Panc1 (cell line): ENCODE measurements at regions not wholly inside any gene's neighbourhood (a gene's known extent, or its start where the extent isn't known, plus 50 kb on each side); places are given as distances from the start of the nearest gene placed in this dataset.

Experiments used
- ATAC-seq: fragments of 200-7000 bp; cut with Tn5 transposase; 2 replicates; pipeline ENCODE4 v1.9.1; 2020; ENCODE audit warnings: mild to moderate bottlenecking, moderate library complexity
- BruUV-seq: library from RNA; stranded (reverse); fragments of 400-500 nt; replicated peaks from 2 replicates; lab custom pipeline; 2021; lab: Mats Ljungman, UMichigan
- CTCF ChIA-PET: fragments of 300-600 bp; sonication (Branson Sonifier 250); formaldehyde crosslinking; loops from one replicate; lab custom pipeline; 2022; ENCODE audit warnings: antibody characterized with exemption; lab: Charles Lee
- POLR2A ChIA-PET: fragments of 300-600 bp; sonication (Branson Sonifier 250); formaldehyde crosslinking; loops from one replicate; lab custom pipeline; 2022; ENCODE audit warnings: antibody characterized with exemption; lab: Charles Lee
- DNase-seq: peaks from one replicate; pipeline ENCODE4 v3.0.0-alpha.2; 2010; ENCODE audit warnings: low read depth, low spot score
- H3K27ac ChIP-seq: 2 replicates; pipeline ENCODE4 v1.5.1; 2011; ENCODE audit warnings: mild to moderate bottlenecking, low read length, inconsistent platforms
- H3K27me3 ChIP-seq: fragments of 200-500 bp; sonication (Bioruptor generic); 2 replicates; pipeline ENCODE4 v1.6.0; 2014; ENCODE audit warnings: low read length, inconsistent platforms; ENCODE audit not compliant: control insufficient read depth, insufficient read depth
- H3K36me3 ChIP-seq: fragments of 200-500 bp; sonication (Bioruptor generic); 2 replicates; pipeline ENCODE4 v1.5.1; 2014; ENCODE audit warnings: inconsistent platforms, mild to moderate bottlenecking, low read length, moderate library complexity; ENCODE audit not compliant: control insufficient read depth, insufficient read depth
- H3K4me1 ChIP-seq: 2 replicates; pipeline ENCODE4 v1.5.1; 2011; ENCODE audit warnings: inconsistent platforms, mild to moderate bottlenecking, low read length, moderate library complexity; ENCODE audit not compliant: control insufficient read depth, insufficient read depth
- H3K4me3 ChIP-seq, 2 experiments: 2 replicates each; pipeline ENCODE4 v1.5.1; 2011 to 2012; ENCODE audit warnings: low read depth in 2 of 2, low read length in 2 of 2, mild to moderate bottlenecking in 2 of 2, inconsistent platforms in 1 of 2, moderate library complexity in 1 of 2
- H3K9me3 ChIP-seq: fragments of 200-500 bp; sonication (Bioruptor generic); 2 replicates; pipeline ENCODE4 v1.5.1; 2014; ENCODE audit warnings: low read depth, mild to moderate bottlenecking, inconsistent platforms, low read length, moderate library complexity; ENCODE audit not compliant: control insufficient read depth, insufficient read depth
- POLR2AphosphoS5 ChIP-seq: IDR thresholded peaks from 2 replicates; pipeline ENCODE4 v1.6.1; 2012; ENCODE audit warnings: mild to moderate bottlenecking, low read depth, low read length, moderate library complexity
- SIN3A ChIP-seq: IDR thresholded peaks from 2 replicates; pipeline ENCODE4 v1.6.1; 2012; ENCODE audit warnings: low read depth, mild to moderate bottlenecking, low read length, moderate library complexity, borderline replicate concordance; ENCODE audit not compliant: insufficient read depth
- TCF7L2 ChIP-seq: IDR thresholded peaks from 2 replicates; pipeline ENCODE4 v1.6.1; 2011; ENCODE audit warnings: mild to moderate bottlenecking, low read depth, low read length, inconsistent platforms
- in situ Hi-C: cut with HindIII; loops from 2 replicates; pipeline ENCODE4 v1.10.0; 2016; ENCODE audit warnings: low sequenced_read_pairs, low pct_unique_long_range_greater_than_20kb
- intact Hi-C: fragments of 100-400 bp; cut with micrococcal nuclease; formaldehyde crosslinking; loops from one replicate; pipeline ENCODE4 v1.10.0; 2022; ENCODE audit not compliant: unreplicated experiment
- TF ChIP-seq, protein P1 (sequence below), 2 experiments: IDR thresholded peaks; 2 replicates each; pipeline ENCODE4 v1.6.1; 2011 to 2012; ENCODE audit warnings: low read depth in 2 of 2, control low read depth in 1 of 2, low read length in 1 of 2, mild to moderate bottlenecking in 1 of 2, moderate library complexity in 1 of 2; ENCODE audit not compliant: insufficient read depth in 1 of 2
- TF ChIP-seq, protein P2 (sequence below): fragments of 450-650 bp; IDR thresholded peaks from 2 replicates; pipeline ENCODE4 v1.5.1; 2017; ENCODE audit warnings: mild to moderate bottlenecking

DNA sequence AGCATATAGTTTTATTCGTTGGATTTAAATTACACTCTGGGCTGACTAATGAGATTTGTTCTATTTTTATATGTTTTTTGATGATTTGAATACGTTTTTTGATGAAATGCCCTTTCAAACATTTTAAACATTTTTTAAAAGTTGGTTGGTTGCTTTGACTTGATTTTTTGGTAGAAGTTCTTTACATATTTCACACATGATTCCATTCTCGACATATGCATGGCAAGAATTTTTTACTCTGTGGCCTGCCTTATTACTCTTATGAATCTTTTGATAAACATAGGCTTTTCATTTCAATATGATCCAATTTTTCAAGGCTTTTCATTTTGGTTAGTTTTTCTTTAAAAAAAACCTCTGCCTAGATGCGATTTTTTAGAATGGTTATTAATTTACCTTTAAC lies 617.0 kb downstream of the RNF144B start:
- POLR2A ChIA-PET: no interaction called here

DNA sequence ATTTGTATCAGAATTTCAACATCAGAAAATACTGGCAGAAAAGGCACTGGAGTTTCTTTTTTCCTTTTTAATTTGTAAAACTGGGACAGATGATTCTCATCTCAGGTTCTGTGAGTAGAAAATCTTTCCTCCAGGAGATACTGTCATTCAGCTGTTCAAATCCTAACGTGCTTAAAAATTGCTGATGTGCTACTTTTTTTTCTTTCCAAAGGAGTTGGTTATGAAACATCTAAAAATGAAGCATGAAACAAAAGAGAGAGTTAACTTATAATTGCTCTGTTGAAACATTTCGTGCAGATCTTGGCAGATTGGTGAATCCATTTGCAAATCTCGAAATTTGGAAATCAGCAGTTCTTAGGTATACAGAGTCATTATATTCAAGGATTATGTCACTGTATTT lies 622.6 kb downstream of the RNF144B start:
- ChIA-PET POLR2A (no interaction called here), CTCF (no interaction called here)
- TF ChIP-seq, protein P1, sequence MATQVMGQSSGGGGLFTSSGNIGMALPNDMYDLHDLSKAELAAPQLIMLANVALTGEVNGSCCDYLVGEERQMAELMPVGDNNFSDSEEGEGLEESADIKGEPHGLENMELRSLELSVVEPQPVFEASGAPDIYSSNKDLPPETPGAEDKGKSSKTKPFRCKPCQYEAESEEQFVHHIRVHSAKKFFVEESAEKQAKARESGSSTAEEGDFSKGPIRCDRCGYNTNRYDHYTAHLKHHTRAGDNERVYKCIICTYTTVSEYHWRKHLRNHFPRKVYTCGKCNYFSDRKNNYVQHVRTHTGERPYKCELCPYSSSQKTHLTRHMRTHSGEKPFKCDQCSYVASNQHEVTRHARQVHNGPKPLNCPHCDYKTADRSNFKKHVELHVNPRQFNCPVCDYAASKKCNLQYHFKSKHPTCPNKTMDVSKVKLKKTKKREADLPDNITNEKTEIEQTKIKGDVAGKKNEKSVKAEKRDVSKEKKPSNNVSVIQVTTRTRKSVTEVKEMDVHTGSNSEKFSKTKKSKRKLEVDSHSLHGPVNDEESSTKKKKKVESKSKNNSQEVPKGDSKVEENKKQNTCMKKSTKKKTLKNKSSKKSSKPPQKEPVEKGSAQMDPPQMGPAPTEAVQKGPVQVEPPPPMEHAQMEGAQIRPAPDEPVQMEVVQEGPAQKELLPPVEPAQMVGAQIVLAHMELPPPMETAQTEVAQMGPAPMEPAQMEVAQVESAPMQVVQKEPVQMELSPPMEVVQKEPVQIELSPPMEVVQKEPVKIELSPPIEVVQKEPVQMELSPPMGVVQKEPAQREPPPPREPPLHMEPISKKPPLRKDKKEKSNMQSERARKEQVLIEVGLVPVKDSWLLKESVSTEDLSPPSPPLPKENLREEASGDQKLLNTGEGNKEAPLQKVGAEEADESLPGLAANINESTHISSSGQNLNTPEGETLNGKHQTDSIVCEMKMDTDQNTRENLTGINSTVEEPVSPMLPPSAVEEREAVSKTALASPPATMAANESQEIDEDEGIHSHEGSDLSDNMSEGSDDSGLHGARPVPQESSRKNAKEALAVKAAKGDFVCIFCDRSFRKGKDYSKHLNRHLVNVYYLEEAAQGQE (IDR thresholded peaks at IDR 0.05; ENCODE audit: insufficient read depth in 1 of 2, low read depth in 2 of 2, low read length in 1 of 2): no peak
- TF ChIP-seq, protein P2, sequence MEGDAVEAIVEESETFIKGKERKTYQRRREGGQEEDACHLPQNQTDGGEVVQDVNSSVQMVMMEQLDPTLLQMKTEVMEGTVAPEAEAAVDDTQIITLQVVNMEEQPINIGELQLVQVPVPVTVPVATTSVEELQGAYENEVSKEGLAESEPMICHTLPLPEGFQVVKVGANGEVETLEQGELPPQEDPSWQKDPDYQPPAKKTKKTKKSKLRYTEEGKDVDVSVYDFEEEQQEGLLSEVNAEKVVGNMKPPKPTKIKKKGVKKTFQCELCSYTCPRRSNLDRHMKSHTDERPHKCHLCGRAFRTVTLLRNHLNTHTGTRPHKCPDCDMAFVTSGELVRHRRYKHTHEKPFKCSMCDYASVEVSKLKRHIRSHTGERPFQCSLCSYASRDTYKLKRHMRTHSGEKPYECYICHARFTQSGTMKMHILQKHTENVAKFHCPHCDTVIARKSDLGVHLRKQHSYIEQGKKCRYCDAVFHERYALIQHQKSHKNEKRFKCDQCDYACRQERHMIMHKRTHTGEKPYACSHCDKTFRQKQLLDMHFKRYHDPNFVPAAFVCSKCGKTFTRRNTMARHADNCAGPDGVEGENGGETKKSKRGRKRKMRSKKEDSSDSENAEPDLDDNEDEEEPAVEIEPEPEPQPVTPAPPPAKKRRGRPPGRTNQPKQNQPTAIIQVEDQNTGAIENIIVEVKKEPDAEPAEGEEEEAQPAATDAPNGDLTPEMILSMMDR: no peak
- no peak for TF ChIP-seq POLR2AphosphoS5
- TF ChIP-seq TCF7L2: no peak
- TF ChIP-seq SIN3A: no peak
- intact Hi-C loops: no loop called here
- H3K36me3 ChIP-seq: no peaks in the 10 kb centered on the region
- H3K27ac ChIP-seq: no peak overlapping the region
- no peak overlapping the region for H3K4me3 ChIP-seq
- no peaks in the 10 kb centered on the region for H3K27me3 ChIP-seq
- no TSS peak for BruUV-seq
- in situ Hi-C loops: no loop called here
- no peaks in the 10 kb centered on the region for H3K4me1 ChIP-seq
- DNase-seq (no peak), ATAC-seq (no peak)
- no peaks in the 10 kb centered on the region for H3K9me3 ChIP-seq

More for the DNA sequence above, 617.0 kb downstream of the RNF144B start:
- intact Hi-C loops: no loop called here
- H3K9me3 ChIP-seq: no peaks in the 10 kb centered on the region
- ATAC-seq: no peak
- DNase-seq: no peak
- no TSS peak for BruUV-seq
- in situ Hi-C loops: no loop called here
- CTCF ChIA-PET: no interaction called here
- no peaks in the 10 kb centered on the region for H3K4me1 ChIP-seq
- TF ChIP-seq, protein P2: no peak
- TF ChIP-seq, protein P1 (IDR thresholded peaks at IDR 0.05; ENCODE audit: insufficient read depth in 1 of 2, low read depth in 2 of 2, low read length in 1 of 2): no peak
- no peak for TF ChIP-seq TCF7L2
- TF ChIP-seq POLR2AphosphoS5: no peak
- no peak for TF ChIP-seq SIN3A
- no peak overlapping the region for H3K27ac ChIP-seq
- H3K36me3 ChIP-seq: no peaks in the 10 kb centered on the region
- no peaks in the 10 kb centered on the region for H3K27me3 ChIP-seq
- no peak overlapping the region for H3K4me3 ChIP-seq
